ENCODE measurements at regions not wholly inside any gene's neighbourhood (a gene's known extent, or its start where the extent isn't known, plus 50 kb on each side); places are given as distances from the start of the nearest gene placed in this dataset.
"Not testable (repeated sequence)": the region's sequence is repeated elsewhere in the genome, so short reads cannot be mapped to it uniquely, and the experiment has no call there.

GRCh38 chrY:26670881-26671879 is 1049.3 kb downstream of the CDY1 start:
- H3K9me3 ChIP-seq (ENCODE audit: control insufficient read depth in 2 of 3, low read length in 3 of 3): peaks cover 12 to 17% (median 17%) of the 10 kb centered on the region in 3 experiments
- H3K4me1 ChIP-seq (ENCODE audit: control insufficient read depth in 2 of 2, insufficient read depth in 2 of 2, low read length in 2 of 2); H3K27ac Mint-ChIP-seq; H3K27ac ChIP-seq (ENCODE audit: low read depth, low read length); POLR2A ChIA-PET; H3K4me3 ChIP-seq (ENCODE audit: low read length); intact Hi-C loops (cut with micrococcal nuclease); CTCF ChIA-PET; H3K36me3 ChIP-seq (ENCODE audit: control insufficient read depth in 2 of 3, insufficient read depth in 3 of 3, low read length in 3 of 3); H3K27me3 Mint-ChIP-seq; H3K27me3 ChIP-seq (ENCODE audit: control insufficient read depth in 2 of 2, insufficient read depth in 2 of 2, low read length in 2 of 2): not testable (repeated sequence)
- Mint-ChIP-seq H3K36me3 (peaks cover 0 to 26% (median 21%) of the 10 kb centered on the region in 5 donors), H3K4me1 (peaks cover 0 to 18% (median 0%) of the 10 kb centered on the region in 7 donors), H3K9me3 (peaks cover 0 to 52% (median 23%) of the 10 kb centered on the region in 11 donors), H3K4me3 (peak overlapping the region in 2 of 10 donors; percentile 1)
- peak; percentile 70 for ATAC-seq
- peak in 4 of 9 donors; percentile 19 to 53 (median 29) for DNase-seq
